OCI-LY7 (cell line): ENCODE measurements at regions not wholly inside any gene's neighbourhood (a gene's known extent, or its start where the extent isn't known, plus 50 kb on each side); places are given as distances from the start of the nearest gene placed in this dataset.

Experiments
- BruUV-seq: library from RNA; stranded (reverse); fragments of 400-500 nt; replicated peaks from 2 replicates; lab custom pipeline; 2021; lab: Mats Ljungman, UMichigan
- CTCF ChIA-PET: fragments of 300-600 bp; sonication (Branson Sonifier 250); formaldehyde crosslinking; loops from one replicate; lab custom pipeline; 2022; ENCODE audit warnings: antibody characterized with exemption; ENCODE audit not compliant: unreplicated experiment; lab: Charles Lee
- POLR2A ChIA-PET: fragments of 300-600 bp; sonication (Branson Sonifier 250); formaldehyde crosslinking; loops from one replicate; lab custom pipeline; 2022; ENCODE audit warnings: antibody characterized with exemption; lab: Charles Lee
- DNase-seq: peaks from one replicate; pipeline ENCODE4 v3.0.0-alpha.2; 2015; ENCODE audit warnings: low spot score
- H2AFZ ChIP-seq: fragments of 200-600 bp; sonication (generic), shearing (Covaris generic); 2 replicates; pipeline ENCODE4 v1.6.1; 2014; ENCODE audit warnings: mild to moderate bottlenecking, antibody characterized with exemption, low read length, moderate library complexity
- H3K27ac ChIP-seq: fragments of 200-600 bp; sonication (generic); 2 replicates; pipeline ENCODE4 v1.5.1; 2014; ENCODE audit warnings: mixed run types, low read depth, mild to moderate bottlenecking, moderate library complexity, low read length, inconsistent platforms; ENCODE audit not compliant: poor library complexity, severe bottlenecking
- H3K36me3 ChIP-seq: fragments of 200-600 bp; sonication (generic); 2 replicates; pipeline ENCODE4 v1.6.1; 2014; ENCODE audit warnings: mild to moderate bottlenecking, antibody characterized with exemption, low read length, moderate library complexity, mixed read lengths; ENCODE audit not compliant: insufficient read depth
- H3K4me1 ChIP-seq: fragments of 200-600 bp; sonication (generic); 2 replicates; pipeline ENCODE4 v1.5.1; 2014; ENCODE audit warnings: mild to moderate bottlenecking, low read length; ENCODE audit not compliant: insufficient read depth, poor library complexity, severe bottlenecking
- H3K4me2 ChIP-seq: fragments of 200-600 bp; sonication (generic); 2 replicates; pipeline ENCODE4 v1.6.1; 2014; ENCODE audit warnings: mild to moderate bottlenecking, low read length
- H3K4me3 ChIP-seq: fragments of 200-600 bp; sonication (generic); 2 replicates; pipeline ENCODE4 v1.5.1; 2014; ENCODE audit warnings: mild to moderate bottlenecking, low read depth, low read length; ENCODE audit not compliant: poor library complexity, severe bottlenecking
- H3K79me2 ChIP-seq: fragments of 200-600 bp; sonication (generic); 2 replicates; pipeline ENCODE4 v1.6.1; 2016; ENCODE audit warnings: low read depth, mild to moderate bottlenecking, low read length, moderate library complexity, mixed read lengths; ENCODE audit not compliant: insufficient read depth
- H3K9me2 ChIP-seq: fragments of 200-600 bp; sonication (generic); 2 replicates; pipeline ENCODE4 v1.6.1; 2016; ENCODE audit warnings: mild to moderate bottlenecking, low read length, mixed read lengths; ENCODE audit not compliant: insufficient read depth
- H3K9me3 ChIP-seq: fragments of 200-600 bp; sonication (generic); 2 replicates; pipeline ENCODE4 v1.6.1; 2014; ENCODE audit warnings: mild to moderate bottlenecking, mixed run types, low read length, mixed read lengths
- H4K20me1 ChIP-seq: fragments of 200-600 bp; sonication (generic); 2 replicates; pipeline ENCODE4 v1.6.1; 2014; ENCODE audit warnings: mild to moderate bottlenecking, antibody characterized with exemption, low read length, moderate library complexity, mixed read lengths; ENCODE audit not compliant: insufficient read depth
- EZH2phosphoT487 ChIP-seq: fragments of 200-600 bp; sonication (generic); IDR thresholded peaks from 2 replicates; pipeline ENCODE4 v1.6.1; 2018; ENCODE audit warnings: low read depth, borderline replicate concordance, mild to moderate bottlenecking, mixed run types, antibody characterized with exemption, low read length, moderate library complexity, mixed read lengths
- intact Hi-C: fragments of 100-400 bp; cut with micrococcal nuclease; formaldehyde crosslinking; loops from one replicate; pipeline ENCODE4 v1.10.0; 2022; ENCODE audit not compliant: unreplicated experiment
- TF ChIP-seq, protein P1 (sequence below): fragments of 200-600 bp; sonication (generic); conservative IDR thresholded peaks from 2 replicates; pipeline ENCODE4 v1.5.1; 2014; ENCODE audit warnings: mild to moderate bottlenecking, antibody characterized with exemption, low read length, moderate library complexity, mixed read lengths

GRCh38 chr9:8205576-8205975 is 406.0 kb upstream of the DMAC1 start:
- H3K79me2 ChIP-seq = no peaks in the 10 kb centered on the region
- intact Hi-C loops = no loop called here
- H3K36me3 ChIP-seq = no peaks in the 10 kb centered on the region
- H3K9me2 ChIP-seq = no peaks in the 10 kb centered on the region
- H2AFZ ChIP-seq = no peak overlapping the region
- H3K4me2 ChIP-seq = no peak overlapping the region
- ChIA-PET CTCF (no interaction called here), POLR2A (no interaction called here)
- BruUV-seq = no TSS peak
- H3K9me3 ChIP-seq = no peaks in the 10 kb centered on the region
- TF ChIP-seq EZH2phosphoT487 = no peak
- TF ChIP-seq, protein P1, sequence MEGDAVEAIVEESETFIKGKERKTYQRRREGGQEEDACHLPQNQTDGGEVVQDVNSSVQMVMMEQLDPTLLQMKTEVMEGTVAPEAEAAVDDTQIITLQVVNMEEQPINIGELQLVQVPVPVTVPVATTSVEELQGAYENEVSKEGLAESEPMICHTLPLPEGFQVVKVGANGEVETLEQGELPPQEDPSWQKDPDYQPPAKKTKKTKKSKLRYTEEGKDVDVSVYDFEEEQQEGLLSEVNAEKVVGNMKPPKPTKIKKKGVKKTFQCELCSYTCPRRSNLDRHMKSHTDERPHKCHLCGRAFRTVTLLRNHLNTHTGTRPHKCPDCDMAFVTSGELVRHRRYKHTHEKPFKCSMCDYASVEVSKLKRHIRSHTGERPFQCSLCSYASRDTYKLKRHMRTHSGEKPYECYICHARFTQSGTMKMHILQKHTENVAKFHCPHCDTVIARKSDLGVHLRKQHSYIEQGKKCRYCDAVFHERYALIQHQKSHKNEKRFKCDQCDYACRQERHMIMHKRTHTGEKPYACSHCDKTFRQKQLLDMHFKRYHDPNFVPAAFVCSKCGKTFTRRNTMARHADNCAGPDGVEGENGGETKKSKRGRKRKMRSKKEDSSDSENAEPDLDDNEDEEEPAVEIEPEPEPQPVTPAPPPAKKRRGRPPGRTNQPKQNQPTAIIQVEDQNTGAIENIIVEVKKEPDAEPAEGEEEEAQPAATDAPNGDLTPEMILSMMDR = no peak
- H3K4me3 ChIP-seq = no peak overlapping the region
- H3K4me1 ChIP-seq = no peaks in the 10 kb centered on the region
- H3K27ac ChIP-seq = no peak overlapping the region
- H4K20me1 ChIP-seq = no peaks in the 10 kb centered on the region
- no peak for DNase-seq

DNA sequence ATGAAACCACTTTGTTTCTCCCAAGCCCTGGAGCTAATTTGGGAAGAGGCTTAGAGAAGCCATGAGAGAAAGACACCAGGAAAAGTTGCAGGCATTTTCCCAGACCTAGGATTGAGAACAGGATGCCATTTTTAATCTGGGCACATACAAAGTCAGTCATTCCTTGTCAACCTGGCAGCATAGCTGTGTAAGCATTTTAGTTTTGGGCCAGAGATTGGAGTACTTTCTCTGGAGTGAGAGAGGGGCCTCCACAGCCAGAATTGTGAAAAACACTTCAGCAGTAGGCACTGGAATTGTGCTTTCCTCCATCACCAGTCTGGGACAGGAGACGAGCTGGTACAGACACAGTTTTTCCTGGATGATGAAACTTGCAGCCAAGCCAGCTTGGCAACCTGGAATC is 390.3 kb upstream of the DMAC1 start:
- H3K36me3 ChIP-seq = no peaks in the 10 kb centered on the region
- intact Hi-C loops = no loop called here
- H3K4me3 ChIP-seq = no peak overlapping the region
- TF ChIP-seq, protein P1 = no peak
- TF ChIP-seq EZH2phosphoT487 = no peak
- no peak for DNase-seq
- H3K9me2 ChIP-seq = no peaks in the 10 kb centered on the region
- H4K20me1 ChIP-seq = no peaks in the 10 kb centered on the region
- H3K4me2 ChIP-seq = no peak overlapping the region
- H3K4me1 ChIP-seq = no peaks in the 10 kb centered on the region
- no peaks in the 10 kb centered on the region for H3K79me2 ChIP-seq
- no peak overlapping the region for H3K27ac ChIP-seq
- H3K9me3 ChIP-seq = no peaks in the 10 kb centered on the region
- BruUV-seq = no TSS peak
- ChIA-PET POLR2A (no interaction called here), CTCF (no interaction called here)
- no peak overlapping the region for H2AFZ ChIP-seq

DNA sequence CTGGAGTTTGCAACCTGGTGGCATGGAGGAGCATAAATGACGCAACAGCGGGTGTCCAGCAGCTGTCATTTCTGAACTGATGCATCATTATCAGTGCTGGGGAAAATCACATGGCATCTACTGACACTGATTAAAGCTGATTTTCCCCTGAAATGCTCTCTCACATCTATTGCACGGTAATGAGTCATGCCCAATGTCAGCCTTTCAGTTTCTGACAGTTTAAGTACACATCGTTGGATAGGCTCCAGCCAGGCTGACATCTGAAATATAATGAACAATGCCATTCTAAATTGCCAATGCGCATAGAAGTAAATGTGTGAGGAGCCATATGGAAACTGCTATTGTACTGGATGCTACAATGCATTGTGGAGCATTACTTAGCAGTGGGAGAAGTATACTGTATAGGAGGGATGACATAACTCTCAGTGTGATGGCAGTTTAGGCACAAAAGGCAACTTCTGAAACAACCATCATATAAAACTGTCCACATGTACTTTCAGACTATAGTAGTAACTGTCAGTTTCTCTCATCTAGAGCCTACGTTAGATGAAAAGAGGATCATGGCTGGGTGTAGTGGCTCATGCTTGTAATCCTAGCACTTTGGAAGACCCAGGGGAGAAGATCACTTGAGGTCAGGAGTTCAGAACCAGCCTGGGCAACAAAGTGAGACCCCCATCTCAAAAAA is 389.3 kb upstream of the DMAC1 start:
- Histone ChIP-seq H4K20me1 (no peaks in the 10 kb centered on the region), H3K79me2 (no peaks in the 10 kb centered on the region), H3K4me1 (no peaks in the 10 kb centered on the region), H3K36me3 (no peaks in the 10 kb centered on the region), H3K9me2 (no peaks in the 10 kb centered on the region), H3K4me3 (no peak overlapping the region), H2AFZ (no peak overlapping the region), H3K27ac (no peak overlapping the region), H3K9me3 (no peaks in the 10 kb centered on the region), H3K4me2 (no peak overlapping the region)
- TF ChIP-seq, protein P1 = no peak
- no peak for TF ChIP-seq EZH2phosphoT487
- ChIA-PET CTCF (no interaction called here), POLR2A (no interaction called here)
- no peak for DNase-seq
- no TSS peak for BruUV-seq
- intact Hi-C loops = no loop called here
